ELR (cell line): ENCODE measurements at regions not wholly inside any gene's neighbourhood (a gene's known extent, or its start where the extent isn't known, plus 50 kb on each side); places are given as distances from the start of the nearest gene placed in this dataset.
"Not testable (repeated sequence)": the region's sequence is repeated elsewhere in the genome, so short reads cannot be mapped to it uniquely, and the experiment has no call there.

ENCODE experiments used
- DNase-seq: peaks from one replicate; pipeline ENCODE4 v3.0.0-alpha.2; 2015; ENCODE audit warnings: low read depth

GRCh38 chr16:72455743-72456659 lies 284.0 kb upstream of the PMFBP1 start:
- peak; percentile 8 for DNase-seq

DNA sequence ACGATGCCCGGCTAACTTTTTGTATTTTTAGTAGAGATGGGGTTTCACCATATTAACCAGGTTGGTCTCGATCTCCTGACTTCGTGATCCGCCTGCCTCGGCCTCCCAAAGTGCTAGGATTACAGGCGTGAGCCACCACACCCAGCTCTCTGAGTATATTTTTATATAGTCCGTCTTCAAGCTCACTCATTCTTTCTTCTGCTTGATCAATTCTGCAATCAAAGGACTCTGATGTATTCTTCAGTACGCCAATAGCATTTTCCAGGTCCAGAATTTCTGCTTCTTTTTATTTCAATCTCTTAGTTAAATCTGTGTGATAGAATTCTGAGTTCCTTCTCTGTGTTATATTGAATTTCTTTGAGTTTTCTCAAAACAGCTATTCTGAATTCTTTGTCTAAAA lies 281.9 kb upstream of the PMFBP1 start:
- not testable (repeated sequence) for DNase-seq

- no peak for DNase-seq
Measured at GRCh38 chr16:72444696-72445095, 272.7 kb upstream of the PMFBP1 start.

DNA sequence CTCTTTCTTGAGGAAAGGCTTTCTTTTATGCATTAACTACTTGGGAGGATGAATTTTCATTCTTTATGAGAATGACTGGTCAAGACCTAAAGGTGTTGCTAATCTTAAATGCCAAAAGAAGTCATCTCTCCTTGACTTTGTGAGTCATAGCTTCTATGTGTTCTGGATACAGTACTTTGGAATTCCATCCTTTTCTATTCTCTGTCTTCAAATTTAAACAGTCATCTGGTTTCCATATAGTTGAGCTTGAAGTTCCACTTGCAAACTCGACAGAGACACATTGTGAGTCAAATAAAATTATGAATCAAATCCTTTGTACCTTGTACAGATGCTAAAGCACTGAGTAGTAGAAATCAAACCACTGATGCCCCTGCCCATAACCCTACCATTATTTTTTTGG lies 271.9 kb upstream of the PMFBP1 start:
- DNase-seq: peak; percentile 22

DNA sequence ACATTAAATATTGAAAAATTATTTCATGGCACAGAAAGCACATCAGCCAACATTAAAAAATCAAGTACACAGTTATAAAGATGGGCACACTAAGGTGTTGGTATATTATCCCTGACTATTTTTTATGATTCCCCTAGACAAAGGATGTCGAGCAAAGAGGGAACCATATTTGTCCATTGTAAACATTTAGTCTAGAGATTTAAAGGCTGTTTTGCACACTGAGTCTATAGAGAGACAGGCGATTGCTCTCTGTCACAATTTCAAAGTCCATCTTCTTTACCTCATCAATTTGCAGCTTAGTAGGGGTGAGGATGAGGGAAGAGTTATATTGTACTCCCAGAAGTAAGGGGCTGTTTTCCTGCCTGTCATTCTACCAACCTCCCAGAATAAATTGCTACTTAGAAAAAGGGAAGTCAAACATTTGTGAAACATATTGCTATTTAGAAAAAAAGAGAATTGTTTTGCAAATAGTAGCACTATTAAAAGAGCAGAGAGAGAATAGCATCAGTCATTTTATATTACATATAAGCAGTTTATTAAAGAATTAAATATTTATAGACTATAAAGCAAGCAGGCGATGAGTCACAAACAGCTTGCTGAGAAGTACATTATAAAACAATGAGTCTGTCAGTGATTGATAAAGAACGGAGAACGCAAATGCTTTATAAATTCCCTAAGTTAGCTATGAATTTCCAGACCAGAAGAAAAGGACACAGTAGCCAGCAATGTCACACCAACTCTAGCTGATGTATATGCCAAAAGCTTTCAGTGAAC lies 270.6 kb upstream of the PMFBP1 start:
- peak; percentile 9 for DNase-seq

GRCh38 chr16:72437891-72438290 lies 265.9 kb upstream of the PMFBP1 start:
- no peak for DNase-seq

DNA sequence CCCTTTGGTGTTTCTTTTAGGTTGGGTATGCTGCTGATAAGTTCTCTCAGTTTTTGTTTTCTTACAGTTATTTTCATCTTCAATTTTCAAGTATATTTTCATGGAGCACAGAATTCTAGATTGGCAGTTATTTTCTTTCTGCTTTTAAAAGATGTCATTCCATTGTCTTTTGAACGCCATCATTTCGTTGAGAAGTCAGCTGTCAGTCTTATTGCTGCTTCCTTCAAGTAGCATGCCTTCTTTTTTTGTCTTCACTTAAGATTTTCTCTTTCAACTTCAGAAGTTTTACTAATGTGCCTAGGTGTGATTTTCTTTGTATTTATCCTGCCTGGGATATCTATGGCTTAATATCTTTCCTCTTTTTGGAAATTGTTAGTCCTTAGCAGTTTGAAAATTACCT lies 262.2 kb upstream of the PMFBP1 start:
- peak; percentile 19 for DNase-seq

GRCh38 chr16:72430121-72430520 lies 258.2 kb upstream of the PMFBP1 start:
- peak; percentile 3 for DNase-seq

GRCh38 chr16:72429671-72430081 lies 257.7 kb upstream of the PMFBP1 start:
- DNase-seq: no peak

- no peak for DNase-seq
Measured at GRCh38 chr16:72428681-72429376, 256.9 kb upstream of the PMFBP1 start.

DNA sequence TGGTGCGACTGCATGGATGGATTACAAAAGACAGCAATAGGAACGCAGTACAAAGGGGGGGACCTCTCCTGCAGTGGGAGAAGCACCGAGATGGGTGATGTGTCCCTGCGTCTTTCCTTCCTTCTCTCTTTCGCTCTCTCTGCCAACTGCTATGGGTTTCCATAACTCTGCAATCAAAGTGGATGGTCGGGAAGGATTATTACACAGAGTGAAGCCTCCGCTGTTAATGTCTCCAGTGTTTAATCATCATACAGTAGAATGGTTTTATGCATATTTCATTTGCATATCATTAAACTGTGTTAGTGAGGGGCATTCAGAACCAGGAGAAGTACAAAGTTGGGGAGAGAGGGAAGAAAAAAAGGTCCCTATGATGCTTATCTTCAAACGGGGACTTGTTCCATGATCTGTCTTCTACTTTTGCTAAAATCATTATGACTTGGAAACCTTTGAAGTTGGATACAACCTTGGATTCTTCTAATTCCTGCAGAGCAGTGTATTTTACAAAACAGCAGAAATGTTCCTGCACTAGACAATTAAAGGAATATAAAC lies 255.9 kb upstream of the PMFBP1 start:
- no peak for DNase-seq

DNA sequence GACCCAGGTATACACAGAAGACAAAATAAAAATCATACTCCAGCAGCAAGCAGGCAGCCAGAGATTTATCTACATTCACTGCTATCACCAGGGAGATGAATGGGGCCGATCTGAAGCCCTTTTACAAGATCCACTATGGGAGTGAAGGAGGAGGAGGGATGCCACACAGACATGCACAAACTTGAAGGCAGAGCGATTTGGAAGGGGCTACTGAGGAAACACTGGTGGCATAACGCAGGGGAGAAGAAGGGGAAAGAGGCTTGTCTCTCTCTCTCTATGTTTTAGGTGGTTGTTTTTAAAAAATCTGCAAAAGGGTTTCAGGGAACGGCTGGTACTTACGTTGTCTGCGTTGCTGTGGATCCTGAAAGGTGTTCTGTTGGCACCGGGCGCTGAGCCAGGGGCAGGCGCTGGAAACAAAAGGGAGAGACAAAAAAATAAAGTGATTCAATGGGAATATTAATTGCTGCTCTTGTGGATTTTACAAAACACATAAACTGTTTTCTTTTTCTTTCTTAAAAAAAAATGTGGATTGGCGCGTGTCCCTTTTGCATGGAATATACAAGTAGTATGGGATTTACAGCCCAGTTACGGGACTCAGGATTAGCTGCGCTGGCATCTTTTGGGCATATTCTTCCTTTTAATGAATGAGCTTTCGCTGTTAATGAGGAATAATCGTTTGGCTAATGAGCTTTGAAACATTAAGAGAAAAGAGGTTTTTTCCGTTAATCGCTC lies 255.3 kb upstream of the PMFBP1 start:
- no peak for DNase-seq

GRCh38 chr16:72426386-72426785 lies 254.4 kb upstream of the PMFBP1 start:
- no peak for DNase-seq

GRCh38 chr16:72425571-72426341 lies 253.8 kb upstream of the PMFBP1 start:
- DNase-seq: no peak

DNA sequence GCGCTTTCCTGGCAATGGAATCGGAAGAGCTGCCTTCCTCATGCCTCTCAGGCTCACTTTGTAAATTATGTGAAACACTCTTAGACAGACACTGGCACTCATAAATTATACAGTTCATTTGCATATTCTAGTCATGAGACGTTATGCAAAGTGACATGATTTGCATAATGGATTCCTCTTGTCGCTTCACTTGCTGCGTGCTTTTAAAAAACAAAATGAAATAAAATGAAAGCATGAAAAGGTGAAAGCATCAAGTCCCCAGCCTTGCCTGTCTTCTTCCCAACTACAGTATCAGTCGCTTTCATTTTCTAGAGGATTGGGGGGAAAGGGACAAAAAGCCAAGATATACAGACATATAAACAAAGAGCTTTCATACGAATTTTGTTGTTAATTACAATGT lies 252.8 kb upstream of the PMFBP1 start:
- no peak for DNase-seq

DNA sequence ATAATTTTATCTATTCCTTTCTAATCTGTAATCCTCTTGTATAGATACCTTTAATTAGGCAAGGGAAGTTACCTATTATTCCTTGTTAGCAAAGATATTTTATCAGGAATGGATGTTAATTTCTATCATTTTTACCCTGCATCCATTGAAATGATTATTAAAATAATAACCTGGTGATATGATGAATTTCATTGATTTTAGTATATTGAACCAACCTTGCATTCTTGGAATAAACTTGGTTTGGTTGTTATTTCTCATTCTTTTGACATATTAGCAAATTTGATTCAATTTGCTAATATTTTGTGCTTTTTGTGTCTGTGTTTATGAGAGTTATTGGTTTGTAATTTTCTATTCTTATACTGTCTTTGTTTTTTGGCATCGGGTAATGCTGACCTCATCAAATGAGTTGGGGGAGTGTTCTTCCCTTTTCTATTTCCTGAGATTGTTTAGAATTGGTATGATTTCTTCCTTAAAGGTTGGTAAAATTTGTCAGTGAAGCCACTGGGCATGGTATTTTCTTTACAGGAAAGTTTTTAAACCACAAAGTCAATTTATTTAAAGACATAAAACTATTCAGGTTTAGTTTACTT lies 250.4 kb upstream of the PMFBP1 start:
- DNase-seq: no peak

DNA sequence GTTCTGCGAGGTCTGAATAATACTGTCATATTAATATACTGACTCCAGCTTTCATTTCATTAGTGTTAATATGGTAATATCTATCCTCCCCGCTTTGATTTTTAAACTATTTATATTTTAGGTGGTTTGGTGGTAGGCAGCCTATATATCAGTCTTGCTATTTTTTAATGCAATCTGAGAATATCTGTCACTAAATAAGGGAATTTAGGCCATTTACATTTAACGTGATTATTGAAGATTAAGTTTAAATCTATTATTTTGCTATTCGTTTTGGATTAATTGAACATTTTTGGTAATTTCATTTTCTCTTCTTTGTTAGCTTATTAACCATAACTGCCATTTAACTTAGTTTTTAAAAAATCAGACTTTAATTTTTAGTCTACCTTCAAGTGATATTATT lies 247.7 kb upstream of the PMFBP1 start:
- no peak for DNase-seq

DNA sequence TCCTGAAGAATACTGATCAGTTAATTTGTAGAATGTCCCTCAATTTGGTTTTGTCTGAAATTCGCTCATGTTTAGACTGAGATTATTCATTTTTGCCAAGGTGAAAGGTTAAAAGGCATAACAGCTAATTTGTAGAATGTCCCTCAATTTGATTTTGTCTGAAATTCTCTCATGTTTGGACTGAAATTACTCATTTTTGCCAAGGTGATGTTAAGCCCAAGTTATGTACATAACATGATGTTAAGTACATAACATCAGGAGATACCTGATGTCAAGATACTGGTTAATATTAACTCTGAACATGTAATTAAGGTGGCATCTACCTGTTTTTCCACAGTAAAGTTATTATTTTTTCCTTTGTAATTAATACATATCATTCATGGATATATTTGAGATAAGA lies 243.4 kb upstream of the PMFBP1 start:
- no peak for DNase-seq

DNA sequence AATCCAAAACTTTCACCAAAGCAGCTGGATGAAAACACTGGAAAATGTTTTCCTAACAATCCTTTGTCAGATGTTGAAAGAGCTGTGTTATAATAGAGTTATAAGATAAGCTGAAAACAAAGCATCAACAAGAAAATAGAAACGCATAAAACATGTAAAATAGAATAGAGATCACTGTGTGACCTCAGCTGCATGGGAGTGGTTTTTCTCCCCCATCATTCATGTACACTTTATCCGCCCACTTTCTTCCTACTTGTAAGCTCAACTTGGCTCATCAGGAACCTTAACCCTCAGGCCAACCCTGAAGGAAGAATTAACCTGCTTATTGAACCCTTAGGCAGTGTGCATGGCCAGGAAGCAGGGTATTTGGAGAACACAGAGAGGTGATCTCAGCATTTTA lies 238.5 kb upstream of the PMFBP1 start:
- DNase-seq: no peak

GRCh38 chr16:72409423-72409822 lies 237.5 kb upstream of the PMFBP1 start:
- no peak for DNase-seq
